ENCODE measurements at regions not wholly inside any gene's neighbourhood (a gene's known extent, or its start where the extent isn't known, plus 50 kb on each side); places are given as distances from the start of the nearest gene placed in this dataset.

DNA sequence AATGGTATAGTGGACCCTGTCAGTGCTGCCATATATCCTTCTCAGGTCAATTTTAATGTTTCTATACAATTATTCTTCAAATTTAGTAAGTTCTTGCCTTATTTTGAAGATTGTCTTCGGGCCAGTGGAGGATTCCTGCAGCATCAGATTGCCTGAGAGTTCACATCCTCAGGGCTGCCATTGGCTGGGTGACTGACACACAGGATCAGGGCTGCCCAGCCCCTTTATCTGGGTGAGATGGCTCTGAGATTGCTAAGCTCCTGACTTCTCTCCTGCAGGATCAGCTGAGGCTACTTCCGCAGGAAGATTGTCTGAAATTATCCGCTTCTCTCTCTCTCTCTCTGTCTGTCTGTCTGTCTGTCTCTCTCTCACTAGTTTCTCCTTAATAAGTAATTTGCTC, 567.4 kb downstream of the TSN start:
- TF ChIP-seq CTCF (conservative IDR thresholded peaks at IDR 0.05; ENCODE audit: control insufficient read depth, insufficient read depth, low read depth, low read length), result no peak
- H3K4me3 ChIP-seq (ENCODE audit: control insufficient read depth, low read depth, low read length), result no peak overlapping the region
- no peak for DNase-seq (ENCODE audit: low read depth)

- no peak overlapping the region for H3K4me3 ChIP-seq (ENCODE audit: control insufficient read depth, low read depth, low read length)
- DNase-seq (ENCODE audit: low read depth), result no peak
- no peak for TF ChIP-seq CTCF (conservative IDR thresholded peaks at IDR 0.05; ENCODE audit: control insufficient read depth, insufficient read depth, low read depth, low read length)
Measured at GRCh38 chr2:122323927-122324326, 568.5 kb downstream of the TSN start.

- no peak for DNase-seq (ENCODE audit: low read depth)
- no peak for TF ChIP-seq CTCF (conservative IDR thresholded peaks at IDR 0.05; ENCODE audit: control insufficient read depth, insufficient read depth, low read depth, low read length)
Measured at GRCh38 chr2:122326471-122326870, 571.0 kb downstream of the TSN start.

GRCh38 chr2:122328816-122329215, 573.4 kb downstream of the TSN start:
- no peak overlapping the region for H3K4me3 ChIP-seq (ENCODE audit: control insufficient read depth, low read depth, low read length)
- DNase-seq (ENCODE audit: low read depth), result no peak
- no peak for TF ChIP-seq CTCF (conservative IDR thresholded peaks at IDR 0.05; ENCODE audit: control insufficient read depth, insufficient read depth, low read depth, low read length)

More at GRCh38 chr2:122326471-122326870, 571.0 kb downstream of the TSN start:
- no peak overlapping the region for H3K4me3 ChIP-seq (ENCODE audit: control insufficient read depth, low read depth, low read length)

DNA sequence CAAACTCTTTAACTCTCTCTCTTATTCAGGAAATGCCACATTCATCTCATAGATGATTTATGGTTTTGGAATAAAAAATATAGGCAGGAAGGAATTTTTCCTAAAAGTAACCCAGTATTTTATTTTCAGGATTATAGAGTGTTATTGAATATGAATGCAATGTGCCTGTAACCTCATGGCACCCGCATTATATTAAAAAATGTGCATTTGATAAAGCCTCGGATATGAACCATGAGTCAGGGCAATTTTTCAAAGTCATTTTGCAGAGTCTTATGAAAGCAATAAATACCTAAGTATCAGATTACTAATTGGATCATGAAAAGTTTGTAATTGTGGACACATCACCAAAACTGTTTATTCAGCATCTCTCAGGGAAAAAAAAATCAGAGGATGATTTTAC, 573.8 kb downstream of the TSN start:
- no peak for DNase-seq (ENCODE audit: low read depth)
- no peak overlapping the region for H3K4me3 ChIP-seq (ENCODE audit: control insufficient read depth, low read depth, low read length)
- TF ChIP-seq CTCF (conservative IDR thresholded peaks at IDR 0.05; ENCODE audit: control insufficient read depth, insufficient read depth, low read depth, low read length), result no peak

DNA sequence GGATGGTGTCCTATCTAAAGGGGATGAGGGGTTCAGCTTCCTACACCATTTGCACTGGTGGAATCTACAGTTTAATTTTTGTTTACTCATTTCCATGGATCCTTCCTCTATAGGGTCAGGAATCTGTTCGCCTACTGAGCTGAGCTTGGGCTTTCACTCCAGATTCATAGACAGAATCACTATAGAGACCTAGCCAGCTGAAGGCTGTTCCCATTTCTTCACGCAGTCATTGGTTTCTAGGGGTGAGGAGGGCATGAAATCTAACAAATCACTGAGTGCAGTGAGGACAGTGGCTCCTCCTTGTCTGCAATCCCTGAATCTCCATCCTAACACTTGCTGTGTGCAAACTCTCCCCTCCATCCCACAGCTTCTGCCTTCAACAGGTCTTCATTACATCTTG, 578.5 kb downstream of the TSN start:
- DNase-seq (ENCODE audit: low read depth), result no peak
- no peak overlapping the region for H3K4me3 ChIP-seq (ENCODE audit: control insufficient read depth, low read depth, low read length)
- no peak for TF ChIP-seq CTCF (conservative IDR thresholded peaks at IDR 0.05; ENCODE audit: control insufficient read depth, insufficient read depth, low read depth, low read length)

DNA sequence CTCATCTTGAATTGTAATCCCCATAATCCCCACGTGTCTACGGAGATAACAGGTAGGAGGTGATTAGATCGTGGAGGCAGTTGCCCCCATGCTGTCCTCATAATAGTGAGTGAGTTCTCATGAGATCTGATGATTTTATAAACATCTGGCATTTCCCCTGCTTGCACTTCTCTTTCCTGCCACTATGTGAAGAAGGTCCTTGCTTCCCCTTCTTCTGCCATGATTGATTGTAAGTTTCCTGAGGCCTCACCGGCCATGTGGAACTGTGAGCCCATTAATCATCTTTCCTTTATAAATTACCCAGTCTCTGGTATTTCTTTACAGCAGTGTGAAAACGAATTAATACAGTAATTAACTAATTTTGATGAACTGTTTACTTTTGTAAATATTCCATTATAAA, 582.5 kb downstream of the TSN start:
- TF ChIP-seq CTCF (conservative IDR thresholded peaks at IDR 0.05; ENCODE audit: control insufficient read depth, insufficient read depth, low read depth, low read length), result no peak
- no peak overlapping the region for H3K4me3 ChIP-seq (ENCODE audit: control insufficient read depth, low read depth, low read length)
- no peak for DNase-seq (ENCODE audit: low read depth)

All from fibroblast of mammary gland (primary cell).